Colonic mucosa (tissue), 4 donors: ENCODE measurements at regions not wholly inside any gene's neighbourhood (a gene's known extent, or its start where the extent isn't known, plus 50 kb on each side); places are given as distances from the start of the nearest gene placed in this dataset.
"Not testable (repeated sequence)": the region's sequence is repeated elsewhere in the genome, so short reads cannot be mapped to it uniquely, and the experiment has no call there.

ENCODE experiments used
- DNase-seq: peaks from one replicate; pipeline ENCODE4 v3.0.0-alpha.2; 2020
- H3K27ac ChIP-seq: fragments of 200-600 bp; one replicate; pipeline ENCODE4 v1.8.0; 2021
- H3K27me3 ChIP-seq: fragments of 200-600 bp; one replicate; pipeline ENCODE4 v1.8.0; 2021
- H3K36me3 ChIP-seq: fragments of 200-600 bp; one replicate; pipeline ENCODE4 v1.8.0; 2021
- H3K4me1 ChIP-seq: fragments of 200-600 bp; one replicate; pipeline ENCODE4 v1.8.0; 2021; ENCODE audit warnings: mild to moderate bottlenecking
- H3K4me3 ChIP-seq: fragments of 200-600 bp; one replicate; pipeline ENCODE4 v1.8.0; 2021
- H3K9ac ChIP-seq, 2 donors: one replicate each; pipeline ENCODE4 v1.7.0; 2013; ENCODE audit warnings: control low read depth in 2 of 2, low read depth in 2 of 2, low read length in 2 of 2
- H3K9me3 ChIP-seq: fragments of 200-600 bp; one replicate; pipeline ENCODE4 v1.8.0; 2021
- intact Hi-C: fragments of 100-400 bp; cut with DNase I; formaldehyde crosslinking; loops from one replicate; pipeline ENCODE4 v1.14.1; 2022
- TF ChIP-seq, protein P1 (sequence below): fragments of 200-600 bp; IDR thresholded peaks from one replicate; pipeline ENCODE4 v1.8.0; 2022; ENCODE audit warnings: antibody characterized with exemption, mild to moderate bottlenecking
- donor health status: healthy.
- donor health status: DM: no; HTN: no; CAD: no.
- donor health status: DM: no; HTN: no; CAD: no.

- H3K36me3 ChIP-seq = no peaks in the 10 kb centered on the region
- H3K4me3 ChIP-seq = no peak overlapping the region
- H3K9ac ChIP-seq = no peak overlapping the region
- no peaks in the 10 kb centered on the region for H3K4me1 ChIP-seq
- intact Hi-C loops = no loop called here
- H3K27ac ChIP-seq = no peak overlapping the region
- DNase-seq = no peak
- H3K9me3 ChIP-seq = no peaks in the 10 kb centered on the region
- TF ChIP-seq, protein P1, sequence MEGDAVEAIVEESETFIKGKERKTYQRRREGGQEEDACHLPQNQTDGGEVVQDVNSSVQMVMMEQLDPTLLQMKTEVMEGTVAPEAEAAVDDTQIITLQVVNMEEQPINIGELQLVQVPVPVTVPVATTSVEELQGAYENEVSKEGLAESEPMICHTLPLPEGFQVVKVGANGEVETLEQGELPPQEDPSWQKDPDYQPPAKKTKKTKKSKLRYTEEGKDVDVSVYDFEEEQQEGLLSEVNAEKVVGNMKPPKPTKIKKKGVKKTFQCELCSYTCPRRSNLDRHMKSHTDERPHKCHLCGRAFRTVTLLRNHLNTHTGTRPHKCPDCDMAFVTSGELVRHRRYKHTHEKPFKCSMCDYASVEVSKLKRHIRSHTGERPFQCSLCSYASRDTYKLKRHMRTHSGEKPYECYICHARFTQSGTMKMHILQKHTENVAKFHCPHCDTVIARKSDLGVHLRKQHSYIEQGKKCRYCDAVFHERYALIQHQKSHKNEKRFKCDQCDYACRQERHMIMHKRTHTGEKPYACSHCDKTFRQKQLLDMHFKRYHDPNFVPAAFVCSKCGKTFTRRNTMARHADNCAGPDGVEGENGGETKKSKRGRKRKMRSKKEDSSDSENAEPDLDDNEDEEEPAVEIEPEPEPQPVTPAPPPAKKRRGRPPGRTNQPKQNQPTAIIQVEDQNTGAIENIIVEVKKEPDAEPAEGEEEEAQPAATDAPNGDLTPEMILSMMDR = no peak
- no peaks in the 10 kb centered on the region for H3K27me3 ChIP-seq
Measured at GRCh38 chr9:75360252-75360651, 271.9 kb downstream of the OSTF1 start.

DNA sequence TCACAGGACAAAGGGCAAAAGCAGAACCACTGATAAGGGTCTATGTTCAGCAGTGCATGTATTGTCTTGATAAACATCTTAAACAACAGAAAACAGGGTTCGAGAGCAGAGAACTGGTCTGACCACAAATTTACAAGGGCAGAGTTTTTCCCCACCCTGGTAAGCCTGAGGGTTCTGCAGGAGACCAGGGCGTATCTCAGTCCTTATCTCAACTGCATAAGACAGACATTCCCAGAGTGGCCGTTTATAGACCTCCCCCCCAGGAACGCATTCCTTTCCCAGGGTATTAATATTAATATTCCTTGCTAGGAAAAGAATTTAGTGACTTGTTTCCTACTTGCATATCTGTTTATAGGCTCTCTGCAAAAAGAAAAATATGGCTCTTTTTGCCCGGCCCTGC, 274.1 kb downstream of the OSTF1 start:
- H3K4me1 ChIP-seq, H3K9me3 ChIP-seq, H3K27me3 ChIP-seq, H3K36me3 ChIP-seq, H3K9ac ChIP-seq, H3K27ac ChIP-seq, H3K4me3 ChIP-seq, DNase-seq, intact Hi-C loops: not testable (repeated sequence)

DNA sequence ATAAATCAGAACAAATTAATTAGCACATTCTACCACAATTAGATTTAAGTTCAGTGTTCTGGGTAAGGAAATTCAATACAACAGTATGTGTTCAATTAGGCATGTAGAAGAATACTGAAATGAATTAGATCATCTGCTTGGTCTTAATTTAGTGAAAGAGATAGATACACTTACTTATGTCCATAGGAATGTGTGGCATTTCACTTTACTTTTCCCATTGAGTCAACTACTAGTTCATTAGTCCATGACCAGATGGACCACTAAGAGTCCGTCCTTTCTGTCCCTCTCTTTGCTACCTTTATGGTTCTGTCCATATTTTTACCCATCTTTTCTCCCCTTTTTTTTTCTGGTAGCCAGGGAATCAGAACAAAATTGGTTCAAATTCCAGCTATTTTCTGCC, 276.9 kb downstream of the OSTF1 start:
- no peaks in the 10 kb centered on the region for H3K27me3 ChIP-seq
- no peak overlapping the region for H3K4me3 ChIP-seq
- no peaks in the 10 kb centered on the region for H3K36me3 ChIP-seq
- no peak overlapping the region for H3K9ac ChIP-seq
- H3K4me1 ChIP-seq = no peaks in the 10 kb centered on the region
- TF ChIP-seq, protein P1 = no peak
- no peaks in the 10 kb centered on the region for H3K9me3 ChIP-seq
- no peak for DNase-seq
- intact Hi-C loops = no loop called here
- no peak overlapping the region for H3K27ac ChIP-seq

DNA sequence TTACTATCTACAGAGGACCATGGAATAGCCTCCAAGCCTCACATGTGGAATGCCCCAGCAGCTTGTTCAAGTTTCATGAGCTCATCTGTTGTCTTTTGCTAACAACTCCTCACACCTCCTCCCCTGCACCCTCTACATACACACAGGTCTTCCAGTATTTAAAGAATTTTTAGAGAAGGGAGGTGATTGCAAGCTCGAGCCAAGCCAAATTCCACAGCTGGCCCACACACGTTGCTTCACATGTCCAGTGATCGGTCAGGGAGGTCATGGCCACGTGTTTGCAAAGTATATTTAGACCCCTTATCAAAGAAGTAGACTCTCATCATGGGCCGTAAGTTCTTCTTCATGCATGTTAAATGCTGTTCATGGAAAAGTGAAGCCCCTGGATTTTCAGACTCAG, 281.7 kb downstream of the OSTF1 start:
- H3K9me3 ChIP-seq = no peaks in the 10 kb centered on the region
- intact Hi-C loops = no loop called here
- H3K27me3 ChIP-seq = no peaks in the 10 kb centered on the region
- DNase-seq = no peak
- H3K4me1 ChIP-seq = no peaks in the 10 kb centered on the region
- no peak overlapping the region for H3K9ac ChIP-seq
- no peak overlapping the region for H3K4me3 ChIP-seq
- H3K27ac ChIP-seq = no peak overlapping the region
- no peaks in the 10 kb centered on the region for H3K36me3 ChIP-seq
- TF ChIP-seq, protein P1 = no peak

DNA sequence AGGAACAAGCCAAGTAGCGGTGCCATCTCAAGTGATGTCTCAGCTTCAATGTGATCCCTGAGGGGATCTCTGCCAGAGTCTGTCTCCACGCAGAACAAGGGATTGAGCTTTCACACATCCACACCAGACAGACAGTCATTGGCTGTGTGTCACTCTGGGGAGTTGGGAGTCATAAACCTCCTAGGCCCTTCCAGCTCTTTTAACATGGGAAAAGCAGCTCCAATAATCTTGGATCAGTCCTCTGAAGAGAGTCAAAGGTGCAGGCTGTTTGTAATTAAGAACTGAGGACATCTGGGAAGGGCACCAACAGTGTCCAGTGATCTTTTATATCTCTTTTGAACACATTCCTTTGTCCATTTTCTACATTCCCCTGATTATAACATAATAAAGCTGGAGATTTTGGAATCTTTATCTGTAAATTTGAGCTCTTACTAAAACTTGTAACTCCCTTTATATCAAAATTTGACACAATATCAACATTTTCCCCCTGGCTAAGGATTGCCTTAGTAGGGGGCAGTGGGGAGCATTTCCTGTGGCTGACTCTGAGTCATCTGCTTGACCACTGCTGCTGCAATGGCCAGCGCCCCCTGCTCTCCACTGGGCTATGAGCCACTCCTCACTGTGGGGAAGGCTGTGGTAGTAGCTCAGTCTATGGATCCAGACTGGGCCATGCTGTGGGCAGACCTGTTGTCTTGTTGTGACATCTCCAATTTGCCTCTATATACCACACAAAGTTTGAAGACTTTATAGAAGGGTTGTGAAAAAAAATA, 284.4 kb downstream of the OSTF1 start:
- no peak overlapping the region for H3K27ac ChIP-seq
- no peaks in the 10 kb centered on the region for H3K9me3 ChIP-seq
- no peak overlapping the region for H3K9ac ChIP-seq
- no peaks in the 10 kb centered on the region for H3K4me1 ChIP-seq
- intact Hi-C loops = no loop called here
- no peaks in the 10 kb centered on the region for H3K36me3 ChIP-seq
- H3K27me3 ChIP-seq = no peaks in the 10 kb centered on the region
- no peak for DNase-seq
- TF ChIP-seq, protein P1 = no peak
- H3K4me3 ChIP-seq = no peak overlapping the region

- TF ChIP-seq, protein P1 = no peak
Measured at GRCh38 chr9:75376680-75377254, 288.5 kb downstream of the OSTF1 start.

More at GRCh38 chr9:75376680-75377254, 288.5 kb downstream of the OSTF1 start:
- no peaks in the 10 kb centered on the region for H3K4me1 ChIP-seq
- H3K9me3 ChIP-seq = no peaks in the 10 kb centered on the region
- H3K27me3 ChIP-seq = no peaks in the 10 kb centered on the region
- no peaks in the 10 kb centered on the region for H3K36me3 ChIP-seq
- intact Hi-C loops = no loop called here
- H3K4me3 ChIP-seq = no peak overlapping the region
- no peak for DNase-seq
- H3K27ac ChIP-seq = no peak overlapping the region
- no peak overlapping the region for H3K9ac ChIP-seq
